ENCODE measurements at regions not wholly inside any gene's neighbourhood (a gene's known extent, or its start where the extent isn't known, plus 50 kb on each side); places are given as distances from the start of the nearest gene placed in this dataset.

- TF ChIP-seq CTCF (conservative IDR thresholded peaks at IDR 0.05) (no peak), ZFX (IDR thresholded peaks at IDR 0.05) (no peak)
- no peak overlapping the region for H3K27ac ChIP-seq
Measured at GRCh38 chr13:44627441-44627840, 51.3 kb upstream of the TSC22D1 start.

GRCh38 chr13:44626176-44626575, 50.0 kb upstream of the TSC22D1 start:
- no peak overlapping the region for H3K27ac ChIP-seq
- TF ChIP-seq ZFX (IDR thresholded peaks at IDR 0.05), result no peak
